ENCODE measurements at regions not wholly inside any gene's neighbourhood (a gene's known extent, or its start where the extent isn't known, plus 50 kb on each side); places are given as distances from the start of the nearest gene placed in this dataset.
A peak's percentile ranks its signal among the peaks of the same experiment; 100 is the strongest.
"Not testable (repeated sequence)": the region's sequence is repeated elsewhere in the genome, so short reads cannot be mapped to it uniquely, and the experiment has no call there.

DNA sequence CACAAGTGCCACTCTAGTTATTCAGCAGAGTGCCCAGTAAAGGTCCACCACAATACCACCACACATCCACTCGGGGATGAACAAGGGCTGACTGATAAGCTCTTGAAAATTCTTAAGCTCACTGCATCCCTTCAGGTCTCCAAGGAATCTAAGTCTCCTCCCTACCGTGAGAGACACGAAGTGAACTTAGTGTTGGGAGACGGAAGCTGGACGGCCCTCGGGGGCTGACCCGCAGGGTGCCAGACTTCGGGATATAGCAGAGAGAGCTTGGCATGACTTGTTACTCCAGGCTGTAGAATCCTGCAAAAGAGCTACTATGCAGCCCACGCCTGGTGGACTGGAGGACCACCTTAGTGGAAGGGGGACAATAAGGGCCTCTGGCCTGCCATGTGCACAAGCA, 75.1 kb downstream of the LYZL1 start:
- not testable (repeated sequence) for FAIRE-seq; DNase-seq (ENCODE audit: low spot score in 2 of 2)

DNA sequence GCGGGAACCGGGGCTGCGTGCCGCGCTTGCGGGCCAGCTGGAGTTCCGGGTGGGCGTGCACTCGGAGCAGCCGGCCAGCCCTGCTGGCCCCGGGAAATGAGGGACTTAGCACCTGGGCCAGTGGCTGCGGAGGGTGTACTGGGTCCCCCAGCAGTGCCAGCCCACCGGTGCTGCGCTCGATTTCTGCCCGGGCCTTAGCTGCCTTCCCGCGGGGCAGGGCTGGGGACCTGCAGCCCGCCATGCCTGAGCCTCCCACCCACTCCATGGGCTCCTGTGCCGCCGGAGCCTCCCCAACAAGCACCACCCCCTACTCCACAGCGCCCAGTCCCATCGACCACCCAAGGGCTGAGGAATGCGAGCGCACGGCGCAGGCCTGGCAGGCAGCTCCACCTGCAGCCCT, 77.3 kb downstream of the LYZL1 start:
- not testable (repeated sequence) for FAIRE-seq; DNase-seq (ENCODE audit: low spot score in 2 of 2)

DNA sequence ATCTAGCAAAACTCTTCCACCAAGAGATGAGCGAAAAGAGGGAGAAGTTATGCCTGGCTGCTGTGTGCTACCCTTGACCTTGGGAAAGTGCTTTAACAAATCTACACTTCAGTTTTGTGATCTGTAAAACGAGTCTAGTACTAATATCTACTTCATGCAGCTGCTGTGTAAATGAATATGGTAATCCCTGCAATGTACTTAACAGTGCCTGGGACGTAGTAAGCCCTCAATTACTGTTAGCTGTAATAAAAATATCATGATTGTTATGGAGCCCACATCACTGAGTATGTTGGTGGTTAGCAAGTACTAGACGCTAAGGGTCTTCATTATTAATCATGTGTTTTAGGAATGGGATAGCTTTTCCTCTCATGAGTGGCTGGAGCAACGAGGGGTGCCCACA, 80.5 kb downstream of the LYZL1 start:
- no peak for DNase-seq (ENCODE audit: low spot score in 2 of 2)
- FAIRE-seq = no peak

DNA sequence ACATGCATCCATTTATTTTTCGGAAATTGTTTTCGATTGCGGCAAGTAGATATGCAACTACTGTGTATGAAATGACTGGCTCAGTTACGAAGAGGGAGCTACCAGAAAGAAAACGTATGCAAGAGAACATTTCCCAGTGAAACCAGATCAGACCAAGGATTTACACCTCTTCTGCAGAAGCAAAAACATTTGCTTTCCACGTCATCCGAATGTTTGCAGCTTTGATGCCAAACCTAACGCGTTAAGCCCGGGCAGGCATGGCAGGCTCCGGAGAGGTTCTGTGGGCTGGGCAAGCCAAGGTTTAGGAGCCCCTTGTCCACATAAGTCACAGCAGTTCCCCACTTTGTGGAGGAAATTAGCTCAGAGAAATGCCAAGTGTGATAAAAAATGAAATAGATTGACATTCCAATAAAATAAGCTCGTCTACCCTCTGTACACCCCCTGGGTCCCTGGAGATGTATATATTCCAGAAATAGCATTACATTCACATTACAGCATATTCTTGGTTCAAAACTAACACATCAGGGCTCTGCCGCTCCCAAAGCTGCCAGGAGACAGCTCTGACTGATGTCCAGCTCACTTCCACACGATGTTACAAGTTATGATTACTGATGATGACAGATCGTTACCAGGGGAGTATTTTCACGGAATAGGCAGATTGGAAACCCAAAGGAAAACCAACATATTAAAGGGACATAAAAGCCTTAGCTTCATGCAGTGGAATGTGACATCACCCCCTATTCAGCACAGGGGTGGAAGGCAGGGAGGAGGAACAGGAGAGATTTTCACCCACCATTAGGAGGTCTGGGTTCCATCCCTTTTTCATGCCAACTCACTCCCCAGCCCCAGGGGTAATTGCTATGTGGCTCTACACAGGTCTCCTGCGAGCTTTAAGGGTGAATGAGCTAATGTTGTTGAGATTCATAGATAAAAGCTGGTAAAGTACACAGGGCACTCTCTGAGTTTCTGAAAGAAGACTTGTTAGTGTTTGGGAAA, 81.5 kb downstream of the LYZL1 start:
- DNase-seq (ENCODE audit: low spot score in 2 of 2) = no peak
- FAIRE-seq = no peak

DNA sequence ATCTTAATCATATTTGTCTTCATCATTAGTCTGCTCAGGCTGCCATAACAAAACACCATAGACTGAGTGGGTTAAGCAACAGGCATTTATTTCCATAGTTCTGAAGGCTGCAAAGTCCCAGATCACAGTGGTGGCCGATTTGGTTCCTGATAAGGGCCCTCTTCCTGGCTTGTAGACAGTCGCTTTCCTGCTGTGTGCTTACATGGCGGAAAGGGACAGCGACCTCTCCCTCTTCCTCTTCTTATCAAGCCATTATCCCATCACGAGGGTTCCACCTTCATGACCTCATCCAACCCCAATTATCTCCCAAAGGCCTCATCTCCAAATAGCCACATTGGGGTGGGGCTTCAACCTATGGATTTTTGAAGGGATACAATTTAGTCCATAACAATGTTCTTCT, 84.0 kb downstream of the LYZL1 start:
- FAIRE-seq (no peak), DNase-seq (ENCODE audit: low spot score in 2 of 2) (no peak)

DNA sequence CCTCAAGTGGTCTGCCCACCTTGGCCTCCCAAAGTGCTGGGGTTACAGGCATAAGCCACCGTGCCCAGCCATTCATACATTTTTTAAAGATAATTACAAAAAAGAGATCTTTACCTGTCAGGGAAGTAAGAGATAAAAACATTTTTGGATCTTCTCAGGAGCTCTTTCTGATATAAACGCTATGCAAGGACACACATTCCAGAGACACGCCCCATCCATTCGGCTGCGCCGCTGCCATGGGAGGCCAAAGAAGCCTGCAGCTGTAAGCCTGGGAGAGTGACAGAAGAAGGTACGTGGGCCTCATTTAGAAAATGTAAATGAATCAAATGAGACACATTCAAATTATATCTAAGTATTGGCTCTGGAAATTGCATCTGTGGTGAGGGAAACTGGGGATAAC, 85.3 kb downstream of the LYZL1 start:
- no peak for FAIRE-seq

DNA sequence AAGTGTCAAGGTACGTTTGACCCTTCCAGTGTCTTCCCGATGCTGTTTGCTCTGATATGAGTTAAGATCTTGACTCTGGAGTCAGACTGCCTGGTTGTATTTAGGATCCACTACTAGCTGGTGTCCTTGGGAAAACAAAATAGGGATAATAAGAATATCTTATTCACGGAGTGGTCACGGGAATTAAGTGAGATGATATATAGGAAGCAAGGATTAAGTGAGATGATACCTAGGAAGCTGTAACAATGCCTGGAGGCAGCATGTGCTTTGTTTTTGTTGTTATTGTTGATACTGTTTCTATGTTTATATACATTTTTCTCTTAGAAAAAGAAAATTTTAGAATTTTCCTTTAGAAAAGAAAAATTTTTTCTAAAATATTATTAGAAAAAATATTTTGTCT, 87.0 kb downstream of the LYZL1 start:
- FAIRE-seq (peak; percentile 77), DNase-seq (ENCODE audit: low spot score in 2 of 2) (no peak)

More for the DNA sequence above, 85.3 kb downstream of the LYZL1 start:
- no peak for DNase-seq (ENCODE audit: low spot score in 2 of 2)

DNA sequence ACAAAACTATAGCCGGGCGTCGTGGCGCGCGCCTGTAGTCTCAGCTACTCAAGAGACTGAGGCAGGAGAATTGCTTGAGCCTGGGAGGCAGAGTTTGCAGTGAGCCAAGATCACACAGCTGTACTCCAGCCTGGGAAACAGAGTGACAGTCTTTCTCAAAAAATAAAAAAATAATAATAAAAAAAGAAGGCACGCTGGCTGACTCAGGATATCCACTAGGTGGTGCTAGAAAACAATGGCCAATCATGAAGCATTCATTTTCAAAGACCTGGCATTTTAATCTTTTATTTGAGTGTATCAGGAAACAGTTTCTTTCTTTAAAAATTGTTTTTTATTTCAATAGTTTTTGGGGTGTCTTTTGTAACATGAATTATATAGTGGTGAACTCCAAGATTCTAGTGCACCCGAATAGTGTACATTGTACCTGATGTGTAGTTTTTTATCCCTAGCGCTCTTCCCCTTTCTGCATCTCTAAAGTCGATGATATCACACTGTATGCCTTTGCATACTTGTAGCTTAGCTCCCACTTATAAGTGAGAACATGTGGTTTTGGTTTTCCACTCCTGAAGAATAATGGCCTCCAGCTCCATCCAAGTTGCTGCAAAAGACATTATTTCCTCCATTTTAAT, 88.6 kb downstream of the LYZL1 start:
- FAIRE-seq (no peak), DNase-seq (ENCODE audit: low spot score in 2 of 2) (peak in 1 of 2 donors; percentile 46)

DNA sequence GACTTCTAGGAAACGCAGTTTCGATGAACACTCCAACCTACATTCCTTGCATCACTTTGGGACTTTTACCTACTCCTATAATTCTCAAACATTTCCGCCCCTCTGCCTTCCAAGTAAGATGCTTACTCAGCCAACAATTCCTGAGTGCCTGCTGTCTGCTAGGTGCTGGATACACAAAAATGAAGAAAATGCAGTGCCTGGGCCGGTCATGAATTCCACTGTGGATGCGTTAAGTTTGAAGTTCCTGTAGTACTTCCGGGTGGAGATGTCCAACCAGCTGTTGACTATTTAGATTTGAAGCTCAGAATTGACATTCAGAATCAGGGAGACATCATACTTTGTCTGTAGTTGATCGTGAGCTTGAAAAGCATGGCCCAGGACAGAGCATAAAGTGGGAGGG, 89.2 kb downstream of the LYZL1 start:
- DNase-seq (ENCODE audit: low spot score in 2 of 2) (no peak), FAIRE-seq (no peak)

DNA sequence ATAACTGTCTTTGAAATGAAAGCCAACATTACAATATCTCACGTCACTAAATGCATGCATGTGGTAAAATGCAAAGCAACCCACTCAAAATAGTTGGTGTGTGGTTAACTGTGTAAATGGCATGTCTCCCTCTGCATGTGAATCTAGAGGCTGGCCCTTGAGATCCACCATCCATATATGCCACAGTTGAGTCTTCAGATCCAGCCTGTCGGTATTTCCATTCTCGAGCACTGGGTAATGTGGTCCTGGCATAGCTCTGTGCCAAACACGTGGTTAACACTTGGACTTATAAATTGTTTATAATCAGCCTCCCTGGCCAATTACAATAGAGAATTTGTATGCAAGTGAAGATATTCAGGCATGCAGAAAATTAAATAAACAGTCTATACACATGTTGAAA, 90.3 kb downstream of the LYZL1 start:
- FAIRE-seq (no peak), DNase-seq (ENCODE audit: low spot score in 2 of 2) (no peak)

DNA sequence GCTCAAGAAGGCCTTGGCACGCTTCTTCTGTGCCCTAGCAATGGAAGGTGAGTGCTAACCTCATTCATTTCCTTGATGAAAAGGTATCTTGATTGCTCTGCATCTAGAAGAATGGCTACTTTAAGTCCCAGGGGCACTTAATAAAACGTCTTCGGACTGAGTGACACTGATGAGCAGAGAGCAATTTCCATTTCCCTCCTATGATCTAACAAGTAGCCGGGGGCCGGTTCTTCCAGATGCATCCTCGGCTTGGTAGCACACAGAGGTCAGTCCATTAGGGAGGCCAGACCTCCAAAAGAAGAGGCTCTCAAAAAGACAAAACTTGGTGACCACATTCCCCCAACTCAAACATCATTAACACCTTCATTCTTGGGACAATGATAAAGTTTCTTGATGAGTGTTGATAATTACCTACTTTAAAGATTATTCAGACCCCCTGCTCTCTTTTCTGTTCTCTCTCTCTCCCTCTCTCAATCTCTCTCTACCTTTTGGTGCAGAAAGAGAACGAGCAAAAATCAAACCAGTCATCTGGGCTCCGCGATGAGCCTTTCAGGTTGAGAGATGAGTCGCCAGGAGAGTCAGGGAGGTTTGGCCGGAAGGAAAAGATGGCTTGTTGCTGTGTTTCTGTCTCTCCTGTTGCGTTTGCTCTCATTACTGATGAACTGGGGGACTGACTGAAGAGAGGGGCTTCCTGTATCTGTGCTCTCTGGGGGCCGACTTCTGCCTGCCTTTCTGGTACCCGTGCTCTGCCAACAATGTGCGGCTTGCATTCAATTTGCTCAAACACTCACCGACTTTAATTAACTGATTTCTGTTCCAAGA, 91.1 kb downstream of the LYZL1 start:
- DNase-seq (ENCODE audit: low spot score in 2 of 2); FAIRE-seq: not testable (repeated sequence)

DNA sequence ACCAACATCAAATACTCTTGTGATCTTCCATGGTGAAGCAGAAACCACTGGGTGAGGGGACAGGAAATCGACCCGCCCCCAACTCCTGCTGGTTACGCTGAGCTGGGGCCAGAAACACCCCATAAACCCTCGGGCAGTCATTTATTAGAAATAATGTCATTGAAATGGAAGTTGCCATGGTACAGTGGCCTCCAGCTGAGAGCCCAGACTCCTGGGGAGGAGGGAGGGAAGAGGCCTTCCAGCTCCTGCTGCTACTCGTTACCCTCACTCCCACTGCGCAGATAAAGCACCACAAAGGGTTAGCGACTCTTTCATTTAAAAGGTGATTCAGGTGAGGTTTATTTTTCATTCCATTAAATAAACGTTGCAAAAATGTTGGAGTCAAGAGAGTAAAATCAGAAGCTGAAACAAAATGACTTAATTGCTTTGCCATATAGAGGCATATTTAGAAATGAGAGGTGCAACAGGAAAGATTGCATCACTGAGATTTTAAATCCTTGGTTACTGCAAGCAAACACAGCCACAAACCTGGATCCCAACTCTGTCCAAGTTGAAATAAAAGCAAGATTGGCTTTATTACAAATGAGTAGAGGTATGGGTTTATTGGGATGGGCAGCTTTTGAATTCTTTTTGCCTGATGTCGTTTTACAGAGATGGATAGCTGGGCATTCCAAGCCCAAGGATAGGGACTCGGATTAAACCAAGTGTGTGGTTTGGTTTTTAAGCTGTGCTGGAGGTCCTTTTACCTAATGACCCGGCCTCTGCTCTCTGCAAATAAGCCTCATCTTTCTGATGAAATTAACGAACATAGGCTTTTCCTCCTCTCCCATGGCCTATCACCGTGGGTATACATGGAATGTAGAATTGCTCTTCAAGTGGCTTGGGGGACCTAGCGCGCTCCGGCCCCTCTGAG, 92.0 kb downstream of the LYZL1 start:
- not testable (repeated sequence) for FAIRE-seq; DNase-seq (ENCODE audit: low spot score in 2 of 2)

DNA sequence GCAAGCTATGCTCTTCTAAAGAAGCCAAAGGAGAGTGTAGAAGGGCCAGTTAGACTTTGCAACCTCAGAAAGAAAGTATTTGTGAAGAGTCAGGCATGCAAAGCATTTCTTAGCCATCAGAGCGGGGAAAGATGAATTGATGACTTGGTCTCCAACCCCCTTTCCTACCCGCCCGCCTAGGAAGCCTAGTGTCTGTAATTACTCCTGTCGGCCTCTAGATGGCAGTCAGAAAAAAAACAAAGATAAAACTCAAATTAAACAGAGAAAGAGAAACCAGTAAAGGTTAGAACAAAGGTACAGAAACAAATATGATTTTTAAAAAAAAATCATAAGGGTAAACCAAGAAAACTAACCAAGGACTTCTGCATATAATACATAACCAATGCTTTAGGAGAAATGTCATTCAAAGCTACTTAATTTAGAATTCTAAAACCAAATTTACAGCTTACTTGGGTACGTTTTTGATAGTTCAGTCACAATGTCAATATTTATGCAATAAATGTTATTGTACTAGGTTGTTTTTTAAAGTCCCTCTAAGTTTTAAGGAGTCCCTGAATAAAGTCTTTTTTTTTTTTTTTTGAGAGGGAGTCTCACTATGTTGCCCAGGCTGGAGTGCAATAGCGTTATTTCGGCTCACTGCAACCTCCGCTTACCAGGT, 97.6 kb downstream of the LYZL1 start:
- DNase-seq (ENCODE audit: low spot score in 2 of 2) (peak in 1 of 2 donors; percentile 26), FAIRE-seq (peak; percentile 45)

DNA sequence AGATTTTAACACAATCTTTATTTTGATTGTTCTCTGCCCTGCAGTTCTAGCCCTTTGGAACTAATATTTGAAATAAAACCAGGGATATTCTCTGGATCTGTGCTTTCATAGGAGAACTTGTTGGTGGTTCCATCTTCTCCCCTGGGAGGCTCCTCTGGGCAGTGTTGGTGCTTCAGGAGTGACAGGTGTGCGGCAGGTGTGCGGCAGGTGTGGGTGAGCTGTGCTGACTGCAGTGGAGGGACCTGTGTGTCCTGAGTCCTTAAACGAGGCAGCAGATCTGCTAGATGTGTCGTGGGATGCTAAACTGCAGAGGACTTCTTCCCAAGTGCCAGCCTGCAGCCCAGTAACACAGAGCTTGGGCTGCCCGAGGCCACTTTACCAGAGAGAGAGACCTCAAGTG, 98.4 kb downstream of the LYZL1 start:
- FAIRE-seq = no peak
- no peak for DNase-seq (ENCODE audit: low spot score in 2 of 2)

DNA sequence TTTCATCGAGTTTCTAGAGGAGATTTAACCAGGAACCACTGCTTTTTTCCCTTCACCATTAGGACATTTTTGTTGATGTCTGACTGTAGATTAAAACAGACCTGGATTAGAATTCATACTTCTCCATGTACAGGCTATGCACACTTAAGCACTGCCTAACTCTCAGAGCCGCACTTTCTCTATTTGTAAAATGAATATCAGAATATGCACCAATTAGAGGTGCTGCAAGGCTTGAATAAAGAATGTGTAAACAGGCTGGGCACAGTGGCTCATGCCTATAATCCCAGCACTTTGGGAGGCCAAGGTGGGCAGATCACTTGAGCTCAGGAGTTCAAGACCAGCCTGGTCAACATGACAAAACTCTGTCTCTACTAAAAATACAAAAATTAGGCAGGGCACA, 99.2 kb downstream of the LYZL1 start:
- DNase-seq (ENCODE audit: low spot score in 2 of 2); FAIRE-seq: not testable (repeated sequence)

DNA sequence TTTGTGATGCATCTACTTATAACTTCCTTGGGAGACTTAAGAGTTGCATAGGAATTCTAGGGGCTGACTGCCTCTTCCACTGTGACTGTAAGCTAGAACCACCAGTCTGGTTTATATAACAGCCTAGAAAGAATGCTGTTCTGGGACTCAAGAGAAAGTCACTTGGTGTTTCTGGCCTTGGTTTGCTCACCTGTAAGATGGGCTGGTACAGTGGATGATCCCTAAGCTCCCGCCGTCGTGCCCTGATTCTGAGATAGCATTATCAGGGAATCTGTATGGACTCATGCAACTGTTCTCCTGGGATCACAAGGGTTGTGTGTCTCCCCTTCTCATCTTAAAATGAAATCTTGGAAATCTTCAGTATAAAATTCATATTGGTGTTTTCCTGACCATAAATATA, 100.6 kb downstream of the LYZL1 start:
- DNase-seq (ENCODE audit: low spot score in 2 of 2) (no peak), FAIRE-seq (no peak)

DNA sequence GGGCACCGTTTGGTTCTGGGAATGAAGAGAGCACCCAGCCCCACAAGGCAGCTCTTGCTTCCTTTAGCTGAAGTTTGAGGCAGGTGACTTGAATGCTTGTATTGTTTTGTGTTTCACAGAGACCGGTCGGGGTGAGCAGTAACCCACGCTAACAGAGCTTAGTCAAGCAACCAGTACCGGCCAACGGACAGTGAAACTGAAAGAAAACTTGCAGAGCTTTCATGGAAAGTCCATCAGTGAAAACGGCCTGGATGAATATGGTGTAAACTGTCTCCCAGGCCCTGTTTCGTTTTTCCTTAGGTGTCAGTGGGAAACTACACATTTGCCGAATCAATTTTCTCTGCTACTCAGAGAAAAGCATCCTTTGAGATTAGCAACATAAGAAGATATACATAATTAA, 101.1 kb downstream of the LYZL1 start:
- no peak for FAIRE-seq
- DNase-seq (ENCODE audit: low spot score in 2 of 2) = no peak

DNA sequence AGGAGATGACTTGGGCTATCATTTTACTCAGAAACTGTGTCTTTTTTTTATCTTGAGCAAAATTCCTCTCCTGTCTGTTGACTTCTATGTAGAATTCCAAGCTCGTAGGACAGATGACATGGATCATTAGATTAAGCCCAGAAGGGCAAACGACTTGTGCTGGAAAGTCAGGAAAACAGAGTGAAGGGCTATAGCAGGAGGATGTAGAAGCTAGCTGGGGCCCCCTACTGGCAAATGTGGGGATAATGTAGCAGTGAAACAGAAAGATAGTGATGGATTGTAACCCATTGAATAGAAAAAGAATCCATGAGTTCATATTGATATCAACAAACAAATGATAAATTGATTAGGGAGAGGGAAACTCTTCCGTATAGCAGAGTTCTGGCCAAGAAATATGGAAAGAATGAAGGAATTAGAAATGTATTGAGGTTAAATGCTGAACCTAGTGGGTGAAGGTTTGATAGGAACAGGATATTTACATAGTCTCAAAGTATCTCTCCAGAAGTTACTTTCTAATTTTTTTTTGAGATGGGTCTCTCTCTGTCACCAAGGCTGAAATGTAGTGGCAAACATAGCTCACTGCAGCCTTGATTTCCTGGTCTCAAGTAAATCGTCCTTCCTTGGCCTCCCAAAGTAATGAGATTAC, 103.6 kb downstream of the LYZL1 start:
- DNase-seq (ENCODE audit: low spot score in 2 of 2) (peak in 1 of 2 donors; percentile 22), FAIRE-seq (no peak)

Data from frontal cortex (tissue), 3 donors.